H1 (cell line): ENCODE measurements at regions not wholly inside any gene's neighbourhood (a gene's known extent, or its start where the extent isn't known, plus 50 kb on each side); places are given as distances from the start of the nearest gene placed in this dataset.

Source experiments
- BACH1 ChIP-seq: IDR thresholded peaks from 2 replicates; pipeline ENCODE4 v1.6.1; 2012; ENCODE audit warnings: low read length, improper control_type of control experiment
- BRCA1 ChIP-seq: IDR thresholded peaks from 2 replicates; pipeline ENCODE4 v1.6.1; 2012; ENCODE audit warnings: low read depth, low read length, improper control_type of control experiment
- EP300 ChIP-seq, 2 experiments: IDR thresholded peaks; 1 replicate in 1 of 2; 2 replicates in 1 of 2; pipeline ENCODE4 v1.6.1; 2011 to 2012; ENCODE audit warnings: low read depth in 2 of 2, low read length in 2 of 2, mild to moderate bottlenecking in 2 of 2, borderline replicate concordance in 1 of 2, inconsistent platforms in 1 of 2, moderate library complexity in 1 of 2
- TF ChIP-seq, protein P1 (sequence below), 3 experiments: IDR thresholded peaks; 1 replicate in 2 of 3; 2 replicates in 1 of 3; pipeline versions ENCODE4 v1.5.1 to v1.6.1; 2011; ENCODE audit warnings: low read length in 3 of 3, mild to moderate bottlenecking in 3 of 3, inconsistent platforms in 2 of 3, low read depth in 1 of 3, moderate library complexity in 1 of 3; ENCODE audit not compliant: insufficient read depth in 1 of 3; ENCODE audit errors: control extremely low read depth in 1 of 3
- TF ChIP-seq, protein P2 (sequence below): IDR thresholded peaks from 2 replicates; pipeline ENCODE4 v1.6.1; 2012; ENCODE audit warnings: inconsistent platforms

DNA sequence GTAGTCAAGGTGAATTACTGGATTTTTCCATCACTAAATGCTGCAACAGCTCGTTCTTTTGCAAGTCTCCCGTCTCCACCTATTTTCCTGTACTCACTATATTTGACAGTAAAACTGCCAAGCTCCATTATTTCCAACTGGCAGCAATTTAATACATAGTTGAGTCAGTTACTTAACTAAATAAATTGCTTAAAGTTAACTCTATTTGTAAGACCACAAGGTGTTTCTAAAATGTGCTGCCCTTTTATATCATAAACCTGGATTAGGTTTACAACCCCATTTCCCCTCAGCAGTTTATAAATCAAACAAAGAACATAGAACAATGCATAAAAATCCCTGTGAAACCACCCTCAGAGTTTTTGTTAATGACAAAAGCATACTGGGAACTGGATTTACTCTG, 211.4 kb upstream of the DPH6 start:
- no peak for TF ChIP-seq EP300 (IDR thresholded peaks at IDR 0.05; ENCODE audit: borderline replicate concordance in 1 of 2, low read depth in 2 of 2, low read length in 2 of 2)
- no peak for TF ChIP-seq BRCA1
- no peak for TF ChIP-seq BACH1
- TF ChIP-seq, protein P1, sequence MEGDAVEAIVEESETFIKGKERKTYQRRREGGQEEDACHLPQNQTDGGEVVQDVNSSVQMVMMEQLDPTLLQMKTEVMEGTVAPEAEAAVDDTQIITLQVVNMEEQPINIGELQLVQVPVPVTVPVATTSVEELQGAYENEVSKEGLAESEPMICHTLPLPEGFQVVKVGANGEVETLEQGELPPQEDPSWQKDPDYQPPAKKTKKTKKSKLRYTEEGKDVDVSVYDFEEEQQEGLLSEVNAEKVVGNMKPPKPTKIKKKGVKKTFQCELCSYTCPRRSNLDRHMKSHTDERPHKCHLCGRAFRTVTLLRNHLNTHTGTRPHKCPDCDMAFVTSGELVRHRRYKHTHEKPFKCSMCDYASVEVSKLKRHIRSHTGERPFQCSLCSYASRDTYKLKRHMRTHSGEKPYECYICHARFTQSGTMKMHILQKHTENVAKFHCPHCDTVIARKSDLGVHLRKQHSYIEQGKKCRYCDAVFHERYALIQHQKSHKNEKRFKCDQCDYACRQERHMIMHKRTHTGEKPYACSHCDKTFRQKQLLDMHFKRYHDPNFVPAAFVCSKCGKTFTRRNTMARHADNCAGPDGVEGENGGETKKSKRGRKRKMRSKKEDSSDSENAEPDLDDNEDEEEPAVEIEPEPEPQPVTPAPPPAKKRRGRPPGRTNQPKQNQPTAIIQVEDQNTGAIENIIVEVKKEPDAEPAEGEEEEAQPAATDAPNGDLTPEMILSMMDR (IDR thresholded peaks at IDR 0.05; ENCODE audit: control extremely low read depth in 1 of 3, insufficient read depth in 1 of 3, low read depth in 1 of 3, low read length in 3 of 3) = no peak
- TF ChIP-seq, protein P2, sequence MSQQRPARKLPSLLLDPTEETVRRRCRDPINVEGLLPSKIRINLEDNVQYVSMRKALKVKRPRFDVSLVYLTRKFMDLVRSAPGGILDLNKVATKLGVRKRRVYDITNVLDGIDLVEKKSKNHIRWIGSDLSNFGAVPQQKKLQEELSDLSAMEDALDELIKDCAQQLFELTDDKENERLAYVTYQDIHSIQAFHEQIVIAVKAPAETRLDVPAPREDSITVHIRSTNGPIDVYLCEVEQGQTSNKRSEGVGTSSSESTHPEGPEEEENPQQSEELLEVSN = no peak
